Activated CD8-positive, alpha-beta T cell treated with anti-CD3 and anti-CD28 coated beads for 36 hours (primary cell): ENCODE measurements at regions not wholly inside any gene's neighbourhood (a gene's known extent, or its start where the extent isn't known, plus 50 kb on each side); places are given as distances from the start of the nearest gene placed in this dataset.
A peak's percentile ranks its signal among the peaks of the same experiment; 100 is the strongest.

Experiments used
- ATAC-seq: fragments of 200-7000 bp; cut with Tn5 transposase; one replicate; pipeline ENCODE4 v1.10.0; 2021; ENCODE audit warnings: mild to moderate bottlenecking, moderate library complexity
- CTCF ChIA-PET: fragments of 350-600 bp; sonication (Branson Sonifier 250); formaldehyde crosslinking; loops from one replicate; lab custom pipeline; 2021; ENCODE audit warnings: antibody characterized with exemption; lab: Charles Lee
- POLR2A ChIA-PET: fragments of 350-600 bp; sonication (Branson Sonifier 250); formaldehyde crosslinking; loops from one replicate; lab custom pipeline; 2021; ENCODE audit warnings: antibody characterized with exemption; lab: Charles Lee
- DNase-seq: peaks from one replicate; pipeline ENCODE4 v3.0.0-alpha.2; 2020
- H3K27ac Mint-ChIP-seq: one replicate; pipeline ENCODE4 v1.8.0; 2021; ENCODE audit warnings: mild to moderate bottlenecking, mixed read lengths
- H3K27me3 Mint-ChIP-seq: one replicate; pipeline ENCODE4 v1.8.0; 2021; ENCODE audit warnings: mixed read lengths
- H3K36me3 Mint-ChIP-seq: one replicate; pipeline ENCODE4 v1.8.0; 2021; ENCODE audit warnings: low read depth, mixed read lengths
- H3K4me1 Mint-ChIP-seq: one replicate; pipeline ENCODE4 v1.8.0; 2021; ENCODE audit warnings: low read depth, mixed read lengths
- H3K4me3 Mint-ChIP-seq: one replicate; pipeline ENCODE4 v1.8.0; 2021; ENCODE audit warnings: mild to moderate bottlenecking, moderate library complexity, mixed read lengths
- H3K9me3 Mint-ChIP-seq: one replicate; pipeline ENCODE4 v1.8.0; 2021; ENCODE audit warnings: mixed read lengths
- intact Hi-C: fragments of 100-400 bp; cut with micrococcal nuclease; formaldehyde crosslinking; loops from one replicate; pipeline ENCODE4 v1.10.0; 2022
- TF ChIP-seq, protein P1 (sequence below): fragments of 200-600 bp; IDR thresholded peaks from one replicate; pipeline ENCODE4 v1.8.0; 2022; ENCODE audit warnings: antibody characterized with exemption, mild to moderate bottlenecking

- intact Hi-C loops, result loop anchor here (5.0 kb wide), 1 partner anchor 561 kb away; no protein-coding TSS in a partner anchor
- Mint-ChIP-seq H3K27ac (no peak overlapping the region), H3K27me3 (peaks cover 2% of the 10 kb centered on the region), H3K36me3 (no peaks in the 10 kb centered on the region), H3K4me3 (no peak overlapping the region), H3K9me3 (no peaks in the 10 kb centered on the region), H3K4me1 (peaks cover 13% of the 10 kb centered on the region)
- DNase-seq (peak; percentile 39), ATAC-seq (peak; percentile 71)
- TF ChIP-seq, protein P1, sequence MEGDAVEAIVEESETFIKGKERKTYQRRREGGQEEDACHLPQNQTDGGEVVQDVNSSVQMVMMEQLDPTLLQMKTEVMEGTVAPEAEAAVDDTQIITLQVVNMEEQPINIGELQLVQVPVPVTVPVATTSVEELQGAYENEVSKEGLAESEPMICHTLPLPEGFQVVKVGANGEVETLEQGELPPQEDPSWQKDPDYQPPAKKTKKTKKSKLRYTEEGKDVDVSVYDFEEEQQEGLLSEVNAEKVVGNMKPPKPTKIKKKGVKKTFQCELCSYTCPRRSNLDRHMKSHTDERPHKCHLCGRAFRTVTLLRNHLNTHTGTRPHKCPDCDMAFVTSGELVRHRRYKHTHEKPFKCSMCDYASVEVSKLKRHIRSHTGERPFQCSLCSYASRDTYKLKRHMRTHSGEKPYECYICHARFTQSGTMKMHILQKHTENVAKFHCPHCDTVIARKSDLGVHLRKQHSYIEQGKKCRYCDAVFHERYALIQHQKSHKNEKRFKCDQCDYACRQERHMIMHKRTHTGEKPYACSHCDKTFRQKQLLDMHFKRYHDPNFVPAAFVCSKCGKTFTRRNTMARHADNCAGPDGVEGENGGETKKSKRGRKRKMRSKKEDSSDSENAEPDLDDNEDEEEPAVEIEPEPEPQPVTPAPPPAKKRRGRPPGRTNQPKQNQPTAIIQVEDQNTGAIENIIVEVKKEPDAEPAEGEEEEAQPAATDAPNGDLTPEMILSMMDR, result peak; percentile 52
- POLR2A ChIA-PET, result no interaction called here
- CTCF ChIA-PET, result interaction anchor here (0.8 to 3.7 kb wide), 9 partner anchors 11 to 632 kb away, joined by 3 to 26 read pairs (median 3); no protein-coding TSS in a partner anchor
Observed at GRCh38 chr12:90102957-90103652, 394.5 kb upstream of the ATP2B1 start.

DNA sequence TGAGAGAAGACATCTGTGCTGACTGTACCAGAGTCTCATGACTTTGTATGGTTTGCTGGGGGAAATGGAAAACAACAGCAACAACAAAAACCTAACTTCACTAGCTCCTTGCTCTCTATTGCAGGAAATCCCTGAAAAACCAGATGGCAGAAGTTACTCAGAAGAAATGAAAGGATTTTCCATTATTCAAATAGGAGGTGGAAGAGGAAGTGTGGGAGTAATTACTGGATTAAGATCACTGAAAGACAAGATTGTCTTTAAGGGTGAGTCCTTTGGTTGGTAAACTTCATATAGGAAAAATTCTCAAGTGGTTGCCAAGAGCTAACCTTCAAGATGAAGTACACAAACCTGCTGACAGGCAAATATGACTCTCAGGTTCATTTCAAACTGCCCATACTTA, 391.9 kb upstream of the ATP2B1 start:
- DNase-seq (no peak), ATAC-seq (no peak)
- Mint-ChIP-seq H3K27me3 (peaks cover 2% of the 10 kb centered on the region), H3K9me3 (no peaks in the 10 kb centered on the region), H3K27ac (no peak overlapping the region), H3K4me1 (peaks cover 16% of the 10 kb centered on the region), H3K36me3 (no peaks in the 10 kb centered on the region), H3K4me3 (no peak overlapping the region)
- TF ChIP-seq, protein P1, result no peak
- CTCF ChIA-PET, result interaction anchor here (1.0 to 3.7 kb wide), 4 partner anchors 9 to 557 kb away, joined by 3 to 26 read pairs (median 3); no protein-coding TSS in a partner anchor
- intact Hi-C loops, result loop anchor here (5.0 kb wide), 1 partner anchor 558 kb away; no protein-coding TSS in a partner anchor
- POLR2A ChIA-PET, result interaction anchor here (0.6 kb wide), 1 partner anchor 254 kb away, joined by 3 read pairs; no protein-coding TSS in a partner anchor

GRCh38 chr12:90099288-90099687, 390.6 kb upstream of the ATP2B1 start:
- Mint-ChIP-seq H3K9me3 (no peaks in the 10 kb centered on the region), H3K4me3 (no peak overlapping the region), H3K36me3 (no peaks in the 10 kb centered on the region), H3K27ac (no peak overlapping the region), H3K27me3 (peaks cover 2% of the 10 kb centered on the region), H3K4me1 (peaks cover 16% of the 10 kb centered on the region)
- no peak for ATAC-seq
- POLR2A ChIA-PET, result no interaction called here
- TF ChIP-seq, protein P1, result no peak
- intact Hi-C loops, result no loop called here
- DNase-seq, result no peak
- CTCF ChIA-PET, result interaction anchor here (1.2 kb wide), 2 partner anchors 11 to 20 kb away, joined by 3 read pairs; no protein-coding TSS in a partner anchor

DNA sequence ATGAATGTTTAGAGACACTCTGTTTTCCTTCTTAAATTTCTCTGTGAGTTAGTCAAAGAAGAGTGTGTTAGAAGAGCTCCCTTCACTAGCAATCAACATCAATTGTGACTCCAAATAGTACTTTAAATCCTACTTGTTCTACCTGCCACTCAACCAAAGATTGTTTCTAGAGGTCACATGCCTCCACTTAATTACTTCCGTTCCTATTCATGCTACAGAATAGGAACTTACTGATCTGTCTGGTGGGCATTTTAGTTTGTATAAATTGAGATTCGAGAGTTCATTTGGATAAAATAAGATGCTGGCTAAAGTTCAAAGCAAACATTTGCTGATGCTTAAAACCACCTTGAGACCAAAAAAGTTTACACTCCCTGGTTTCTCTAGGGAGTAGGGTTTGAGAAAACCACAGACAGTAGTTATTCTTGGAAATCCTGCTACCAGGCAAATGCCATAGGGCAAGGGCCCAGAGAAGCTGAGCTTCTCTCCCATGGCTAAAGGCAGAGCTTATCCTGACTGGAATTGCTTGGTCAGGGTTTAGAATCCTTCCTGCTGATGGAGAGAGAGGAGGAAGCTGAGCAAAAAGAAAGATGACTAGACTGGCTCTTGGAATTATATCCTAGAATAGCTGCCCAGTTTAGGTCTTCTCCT, 389.6 kb upstream of the ATP2B1 start:
- intact Hi-C loops, result no loop called here
- TF ChIP-seq, protein P1, result no peak

DNA sequence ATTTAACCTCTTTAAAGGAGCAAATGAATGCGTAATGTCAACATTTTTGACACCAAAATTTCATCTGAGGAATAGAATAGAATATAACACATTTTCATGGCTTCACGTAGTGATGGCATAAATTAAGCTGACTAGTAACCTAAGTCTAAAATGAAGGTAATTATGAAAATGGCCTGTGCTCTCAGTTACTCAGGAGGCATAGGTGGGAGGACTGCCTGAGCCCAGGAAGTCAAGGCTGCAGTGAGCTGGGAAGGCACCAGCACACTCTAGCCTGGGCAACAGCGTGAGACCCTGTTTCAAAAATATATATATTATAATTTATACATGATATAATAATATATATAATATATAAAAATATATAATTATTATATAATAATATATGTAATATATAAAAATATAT, 383.2 kb upstream of the ATP2B1 start:
- no peaks in the 10 kb centered on the region for H3K9me3 Mint-ChIP-seq
- peaks cover 16% of the 10 kb centered on the region for H3K4me1 Mint-ChIP-seq
- no peaks in the 10 kb centered on the region for H3K27me3 Mint-ChIP-seq
- H3K27ac Mint-ChIP-seq, result no peak overlapping the region
- intact Hi-C loops, result no loop called here
- TF ChIP-seq, protein P1, result no peak
- ChIA-PET POLR2A (no interaction called here), CTCF (interaction anchor here (0.9 to 1.4 kb wide), 2 partner anchors 9 to 12 kb away, joined by 3 to 4 read pairs; no protein-coding TSS in a partner anchor)
- H3K4me3 Mint-ChIP-seq, result no peak overlapping the region
- no peaks in the 10 kb centered on the region for H3K36me3 Mint-ChIP-seq
- ATAC-seq (no peak), DNase-seq (no peak)

More for the DNA sequence above, 389.6 kb upstream of the ATP2B1 start:
- Mint-ChIP-seq H3K4me3 (no peak overlapping the region), H3K36me3 (no peaks in the 10 kb centered on the region), H3K27me3 (peaks cover 1% of the 10 kb centered on the region), H3K4me1 (peaks cover 16% of the 10 kb centered on the region), H3K9me3 (no peaks in the 10 kb centered on the region), H3K27ac (no peak overlapping the region)
- ChIA-PET CTCF (interaction anchor here (1.2 kb wide), 2 partner anchors 12 to 19 kb away, joined by 3 read pairs; no protein-coding TSS in a partner anchor), POLR2A (no interaction called here)
- no peak for DNase-seq
- peak; percentile 24 for ATAC-seq
